ENCODE measurements at regions not wholly inside any gene's neighbourhood (a gene's known extent, or its start where the extent isn't known, plus 50 kb on each side); places are given as distances from the start of the nearest gene placed in this dataset.
A peak's percentile ranks its signal among the peaks of the same experiment; 100 is the strongest.
"Not testable (repeated sequence)": the region's sequence is repeated elsewhere in the genome, so short reads cannot be mapped to it uniquely, and the experiment has no call there.

DNA sequence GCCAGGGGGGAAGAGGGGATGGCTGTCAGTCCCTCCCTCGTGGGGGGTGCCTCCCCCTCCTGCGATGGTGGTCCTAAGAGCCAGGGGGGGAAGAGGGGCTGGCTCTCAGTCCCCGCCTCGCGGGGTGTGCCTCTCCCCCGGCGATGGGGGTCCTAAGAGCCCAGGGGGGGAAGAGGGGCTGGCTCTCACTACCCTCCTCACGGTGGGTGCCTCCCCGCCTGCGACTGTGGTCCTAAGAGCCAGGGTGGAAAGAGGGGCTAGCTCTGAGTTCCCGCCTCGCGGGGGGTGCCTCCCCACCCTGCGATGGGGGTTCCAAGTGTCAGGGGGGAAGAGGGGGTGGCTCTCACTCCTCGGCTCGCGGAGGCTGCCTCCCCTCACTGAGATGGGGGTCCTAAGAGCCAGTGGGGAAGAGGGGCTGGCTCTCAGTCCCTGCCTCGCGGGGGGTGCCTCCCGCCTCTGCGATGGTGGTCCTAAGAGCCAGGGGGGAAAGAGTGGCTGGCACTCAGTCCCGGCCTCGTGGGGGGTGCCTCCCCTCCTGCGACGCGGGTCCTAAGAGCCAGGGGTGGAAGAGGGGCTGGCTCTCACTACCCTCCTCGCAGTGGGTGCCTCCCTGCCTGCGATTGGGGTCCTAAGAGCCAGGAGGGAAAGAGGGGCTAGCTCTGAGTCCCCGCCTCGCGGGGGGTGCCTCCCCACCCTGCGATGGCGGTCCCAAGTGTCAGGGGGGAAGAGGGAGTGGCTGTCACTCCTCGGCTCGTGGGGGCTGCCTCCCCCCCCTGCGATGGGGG, 2325.6 kb upstream of the PCDH20 start:
- no peak for DNase-seq (ENCODE audit: insufficient read length, low spot score)

DNA sequence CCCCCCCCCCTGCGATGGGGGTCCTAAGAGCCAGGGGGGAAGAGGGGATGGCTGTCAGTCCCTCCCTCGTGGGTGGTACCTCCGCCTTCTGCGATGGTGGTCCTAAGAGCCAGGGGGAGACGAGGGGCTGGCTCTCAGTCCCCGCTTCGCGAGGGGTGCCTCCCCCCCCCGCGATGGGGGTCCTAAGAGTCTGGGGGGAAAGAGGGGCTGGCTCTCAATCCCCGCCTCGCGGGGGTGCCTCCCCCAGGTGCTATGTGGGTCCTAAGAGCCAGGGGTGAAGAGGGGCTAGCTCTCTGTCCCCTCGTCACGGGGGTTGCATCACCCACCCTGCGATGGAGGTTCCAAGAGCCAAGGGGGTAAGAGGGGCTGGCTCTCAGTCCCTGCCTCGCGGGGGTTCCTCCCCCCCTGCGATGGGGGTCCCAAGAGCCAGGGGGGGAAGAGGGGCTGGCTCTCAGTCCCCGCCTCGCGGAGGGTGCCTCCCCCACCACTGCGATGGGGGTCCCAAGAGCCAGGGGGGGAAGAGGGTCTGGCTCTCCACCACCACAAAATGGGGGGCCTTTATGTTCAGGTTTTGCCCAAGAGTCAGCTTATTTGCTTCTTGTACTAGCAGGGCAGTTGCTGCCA, 2323.6 kb upstream of the PCDH20 start:
- not testable (repeated sequence) for FAIRE-seq; DNase-seq (ENCODE audit: insufficient read length, low spot score)

More for the DNA sequence above, 2325.6 kb upstream of the PCDH20 start:
- FAIRE-seq, result no peak

DNA sequence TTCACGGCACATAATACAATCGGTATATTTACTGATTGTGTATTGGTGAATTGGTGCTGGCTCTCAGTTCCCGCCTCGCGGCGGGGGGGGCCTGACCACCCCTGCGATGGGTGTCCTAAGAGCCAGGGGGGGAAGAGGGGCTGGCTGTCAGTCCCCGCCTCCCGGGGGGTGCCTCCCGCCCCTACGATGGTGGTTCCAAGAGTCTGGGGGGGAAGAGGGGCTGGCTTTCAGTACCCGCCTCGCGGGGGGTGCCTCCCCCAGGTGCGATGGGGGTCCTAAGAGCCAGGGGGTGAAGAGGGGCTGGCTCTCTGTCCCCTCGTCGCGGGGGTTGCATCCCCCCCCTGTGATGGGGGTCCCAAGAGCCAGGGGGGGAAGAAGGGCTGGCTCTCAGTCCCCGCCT, 2321.8 kb upstream of the PCDH20 start:
- no peak for DNase-seq (ENCODE audit: insufficient read length, low spot score)
- no peak for FAIRE-seq

DNA sequence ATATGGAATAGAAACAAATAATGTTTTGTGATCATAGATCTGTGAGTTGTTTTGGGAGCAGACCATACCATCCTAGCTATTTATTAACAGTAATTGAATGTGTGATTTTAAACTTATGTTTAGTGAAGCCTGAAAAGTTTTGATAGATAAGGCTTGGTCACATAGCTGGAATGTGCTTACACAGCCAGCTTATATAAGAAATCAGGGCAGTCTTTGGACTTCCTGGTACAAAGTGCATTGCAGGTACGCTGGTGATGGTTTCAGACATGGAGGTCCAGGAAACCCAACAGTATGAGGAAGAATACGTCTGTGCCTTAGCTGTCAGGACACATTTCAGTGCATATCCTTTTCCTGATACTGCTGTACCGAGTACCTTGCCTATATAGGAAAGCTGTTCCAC, 2316.2 kb upstream of the PCDH20 start:
- DNase-seq (ENCODE audit: insufficient read length, low spot score) (no peak), FAIRE-seq (no peak)

DNA sequence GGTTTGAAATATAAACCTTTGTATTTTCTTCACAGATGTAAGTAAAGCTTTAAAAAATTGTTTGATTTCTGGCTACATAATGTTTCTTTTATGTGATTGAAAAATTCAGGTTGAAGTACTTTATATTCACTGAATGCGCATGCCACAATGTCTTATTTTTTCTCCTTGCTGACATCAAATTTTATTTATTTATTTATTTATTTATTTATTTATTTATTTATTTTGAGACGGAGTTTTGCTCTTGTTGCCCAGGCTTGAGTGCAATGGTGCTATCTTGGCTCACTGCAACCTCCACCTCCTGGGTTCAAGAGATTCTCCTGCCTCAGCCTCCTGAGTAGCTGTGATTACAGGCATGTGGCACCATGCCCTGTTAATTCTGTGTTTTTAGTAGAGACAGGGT, 2296.5 kb upstream of the PCDH20 start:
- FAIRE-seq; DNase-seq (ENCODE audit: insufficient read length, low spot score): not testable (repeated sequence)

DNA sequence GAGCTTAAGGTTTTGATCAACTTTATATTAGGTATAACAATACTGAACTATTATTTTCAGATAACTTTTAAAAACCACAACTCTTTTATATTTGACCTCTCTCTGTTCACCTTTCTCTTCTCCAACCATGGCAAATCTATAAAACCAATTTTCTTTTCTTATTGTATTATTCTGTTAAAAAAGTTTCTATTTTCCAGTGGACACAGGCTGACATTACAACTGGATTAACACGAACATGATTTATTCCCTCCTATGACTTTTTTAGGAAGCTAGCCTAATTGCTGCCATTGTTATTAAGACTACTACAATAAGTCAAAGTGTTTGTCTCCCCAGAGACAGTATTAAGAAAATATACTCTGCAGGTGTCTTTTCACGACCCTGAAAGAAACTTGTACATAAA, 2291.1 kb upstream of the PCDH20 start:
- DNase-seq (ENCODE audit: insufficient read length, low spot score), result no peak
- FAIRE-seq, result no peak

DNA sequence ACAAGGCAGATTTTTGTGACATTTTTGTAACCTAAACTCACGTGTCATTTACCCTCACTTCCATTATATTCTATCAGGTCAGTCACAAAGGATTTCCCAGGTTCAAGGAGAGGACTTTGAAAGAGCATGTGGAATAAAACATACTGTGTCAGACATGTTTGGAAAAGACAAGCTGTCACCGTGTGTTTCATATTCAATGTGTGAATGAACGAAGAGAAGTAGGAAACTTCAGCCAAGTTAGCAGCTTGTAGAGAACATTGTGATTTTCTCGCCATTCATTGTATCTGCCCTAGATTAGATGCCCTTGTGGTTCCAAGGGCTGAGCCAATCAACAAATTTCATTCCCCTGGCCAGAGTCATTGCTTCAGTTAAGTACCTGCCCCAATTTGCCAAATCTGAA, 2288.9 kb upstream of the PCDH20 start:
- no peak for FAIRE-seq

DNA sequence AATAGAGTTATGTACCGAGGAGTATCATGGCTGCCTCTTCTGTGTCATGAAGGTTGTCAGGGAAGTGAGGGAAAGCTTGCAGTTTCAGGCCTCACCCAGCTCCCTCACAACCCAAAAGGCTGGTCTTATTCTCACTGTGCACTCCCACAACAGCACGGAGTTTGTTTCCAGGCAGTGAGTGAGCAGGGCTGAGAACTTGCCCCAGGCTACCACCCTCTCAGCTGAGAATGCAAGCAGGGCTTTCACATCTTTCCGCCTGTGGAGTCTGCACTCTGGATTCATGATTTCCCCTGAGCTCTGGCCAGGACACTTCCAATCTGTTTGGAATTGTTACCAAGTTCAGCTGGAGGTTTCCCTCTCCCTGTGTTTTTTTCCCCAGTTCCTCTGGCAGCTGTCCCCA, 2284.7 kb upstream of the PCDH20 start:
- DNase-seq (ENCODE audit: insufficient read length, low spot score) (no peak), FAIRE-seq (no peak)

More for the DNA sequence above, 2288.9 kb upstream of the PCDH20 start:
- DNase-seq (ENCODE audit: insufficient read length, low spot score), result no peak

DNA sequence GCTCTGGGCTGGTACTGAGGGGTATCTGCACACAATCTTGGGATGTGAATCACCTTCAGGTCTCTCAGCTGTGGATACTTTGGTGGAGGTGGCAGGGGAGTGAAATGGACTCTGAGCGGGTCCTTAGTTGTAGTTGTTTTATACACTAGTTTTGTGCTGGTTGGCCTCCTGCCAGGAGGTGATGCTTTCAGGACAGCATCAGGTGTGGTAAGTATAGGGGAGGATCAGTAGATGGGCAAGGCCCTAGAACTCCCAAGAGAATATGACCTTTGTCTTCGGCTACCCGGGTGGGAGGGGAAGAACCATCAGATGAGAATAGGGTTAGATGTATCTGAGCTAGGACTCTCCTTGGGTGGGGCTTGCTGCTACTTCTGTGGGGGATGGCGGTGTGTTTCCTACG, 2284.3 kb upstream of the PCDH20 start:
- DNase-seq (ENCODE audit: insufficient read length, low spot score) (no peak), FAIRE-seq (no peak)

DNA sequence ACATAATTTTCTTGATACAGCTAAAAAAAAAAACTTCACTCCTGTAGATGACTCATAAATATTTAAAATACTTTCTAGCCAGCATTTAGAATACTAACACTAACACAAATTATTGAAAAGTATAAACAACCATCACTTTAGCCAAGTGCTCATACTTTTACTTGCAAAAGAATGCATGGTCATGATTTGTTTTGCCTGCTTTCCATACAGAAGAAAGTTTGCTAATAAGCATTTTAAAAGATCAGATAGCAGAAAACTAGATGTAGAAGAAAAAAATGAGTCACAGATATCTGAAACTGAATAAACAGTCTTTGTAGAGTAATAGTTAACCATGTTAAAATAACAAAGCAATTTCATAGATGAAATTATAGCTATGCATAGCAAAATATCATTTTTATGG, 2280.4 kb upstream of the PCDH20 start:
- peak; percentile 20 for DNase-seq (ENCODE audit: insufficient read length, low spot score)
- FAIRE-seq, result no peak

DNA sequence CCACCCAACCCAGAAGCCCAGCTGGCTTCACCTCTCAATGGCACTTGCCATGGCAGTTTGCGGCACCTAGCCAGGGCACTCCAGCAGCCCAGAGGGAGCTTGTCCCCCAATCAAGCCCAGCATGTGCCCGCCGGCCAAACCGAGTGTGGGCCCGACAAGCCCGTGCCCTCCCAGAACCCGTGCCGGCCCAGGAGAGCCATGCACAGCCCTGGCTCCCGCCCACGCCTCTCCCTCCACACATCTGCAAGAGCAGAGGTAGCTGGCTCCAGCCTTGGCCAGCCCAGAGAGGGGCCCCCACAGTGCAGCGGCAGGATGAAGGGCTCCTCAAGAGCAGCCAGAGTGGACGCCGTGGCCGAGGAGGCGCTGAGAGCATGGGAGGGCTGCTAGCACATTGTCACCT, 2278.0 kb upstream of the PCDH20 start:
- FAIRE-seq (no peak), DNase-seq (ENCODE audit: insufficient read length, low spot score) (no peak)

DNA sequence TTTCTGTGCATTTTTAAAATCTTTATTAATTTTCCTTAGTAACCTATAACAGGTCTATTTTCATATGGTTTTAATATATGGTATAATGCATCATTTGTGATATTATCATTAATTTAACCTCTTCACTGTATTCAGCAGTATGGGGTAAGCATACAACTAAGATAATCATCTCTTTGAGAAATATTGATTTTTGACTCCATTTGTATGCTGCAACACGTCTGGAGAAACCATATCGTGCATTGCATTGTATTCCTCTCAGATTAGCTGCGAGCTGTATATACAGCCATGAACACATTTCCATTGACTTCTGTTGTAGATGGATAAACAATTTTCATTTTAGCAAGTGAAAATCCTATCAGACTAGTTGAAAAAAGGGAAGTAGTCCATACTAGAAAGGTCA, 2275.8 kb upstream of the PCDH20 start:
- FAIRE-seq (no peak), DNase-seq (ENCODE audit: insufficient read length, low spot score) (no peak)

DNA sequence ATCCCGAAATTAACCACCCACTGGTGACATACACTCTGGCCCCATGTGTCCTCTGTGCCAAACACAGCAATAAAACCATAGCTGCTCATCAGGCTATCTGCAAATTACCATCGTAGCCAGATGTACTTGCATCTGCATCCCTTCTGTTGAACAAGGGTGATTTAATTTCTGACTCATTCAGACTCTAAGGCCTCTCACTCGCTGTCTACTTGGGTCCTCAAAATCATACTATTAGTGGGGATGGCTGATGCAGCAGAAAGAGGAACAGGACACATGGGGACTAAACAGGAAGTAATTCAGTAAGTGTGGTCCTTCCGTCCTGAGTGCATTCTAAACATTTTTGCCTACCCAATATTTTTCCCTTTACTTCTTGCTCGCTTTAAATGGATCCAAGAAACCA, 2275.0 kb upstream of the PCDH20 start:
- no peak for FAIRE-seq
- no peak for DNase-seq (ENCODE audit: insufficient read length, low spot score)

DNA sequence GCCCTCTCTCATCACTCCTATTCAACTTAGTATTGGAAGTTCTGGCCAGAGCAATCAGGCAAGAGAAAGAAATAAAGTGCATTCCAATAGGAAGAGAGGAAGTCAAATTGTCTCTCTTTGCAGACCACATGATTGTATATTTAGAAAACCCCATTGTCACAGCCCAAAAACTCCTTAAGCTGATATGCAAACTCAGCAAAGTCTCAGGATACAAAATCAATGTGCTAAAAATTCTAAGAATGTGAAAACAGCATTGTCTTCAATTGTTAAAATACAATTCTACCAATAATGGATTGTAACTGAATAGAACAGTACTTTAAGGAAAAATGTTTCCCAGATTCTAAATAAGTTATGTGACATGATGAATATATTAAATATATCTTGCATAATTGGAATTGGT, 2269.2 kb upstream of the PCDH20 start:
- DNase-seq (ENCODE audit: insufficient read length, low spot score), result no peak
- FAIRE-seq, result no peak

DNA sequence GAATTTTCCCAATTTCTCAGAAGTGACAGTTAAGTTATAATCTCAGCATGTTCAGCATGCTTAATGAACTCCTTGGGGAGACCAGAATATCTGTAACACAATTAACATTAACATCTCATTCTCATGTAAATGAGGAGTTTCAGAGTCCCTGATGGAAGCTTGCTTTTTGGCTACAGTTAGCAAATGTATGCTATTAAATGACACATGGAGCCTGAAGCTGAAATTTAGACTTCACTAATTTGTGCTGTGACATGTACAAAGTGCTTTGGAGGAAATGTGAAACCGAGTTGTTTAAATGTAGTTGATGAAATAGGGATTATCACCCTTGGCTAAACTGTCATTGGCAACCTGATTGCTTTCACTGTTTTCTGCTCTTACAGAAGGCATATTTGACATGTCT, 2265.1 kb upstream of the PCDH20 start:
- FAIRE-seq, result no peak
- DNase-seq (ENCODE audit: insufficient read length, low spot score), result no peak

DNA sequence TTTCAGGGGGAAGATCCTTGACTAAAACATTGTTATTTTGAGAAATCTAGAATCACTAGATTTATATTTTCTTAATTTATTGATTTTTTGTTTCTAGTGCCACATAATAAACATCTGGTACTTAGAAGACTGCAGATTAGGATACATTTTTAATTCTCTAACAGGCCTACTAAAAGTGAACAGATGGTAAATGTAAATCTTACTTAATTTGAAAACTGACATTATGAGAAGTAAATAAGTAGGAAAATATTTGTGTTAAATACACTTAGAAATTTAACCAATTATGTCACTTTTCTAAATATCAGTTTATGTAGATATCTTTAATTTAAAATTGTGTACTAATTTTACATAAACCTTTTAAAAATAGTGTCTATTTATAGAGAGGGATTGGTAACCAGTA, 2255.6 kb upstream of the PCDH20 start:
- DNase-seq (ENCODE audit: insufficient read length, low spot score) (no peak), FAIRE-seq (no peak)

DNA sequence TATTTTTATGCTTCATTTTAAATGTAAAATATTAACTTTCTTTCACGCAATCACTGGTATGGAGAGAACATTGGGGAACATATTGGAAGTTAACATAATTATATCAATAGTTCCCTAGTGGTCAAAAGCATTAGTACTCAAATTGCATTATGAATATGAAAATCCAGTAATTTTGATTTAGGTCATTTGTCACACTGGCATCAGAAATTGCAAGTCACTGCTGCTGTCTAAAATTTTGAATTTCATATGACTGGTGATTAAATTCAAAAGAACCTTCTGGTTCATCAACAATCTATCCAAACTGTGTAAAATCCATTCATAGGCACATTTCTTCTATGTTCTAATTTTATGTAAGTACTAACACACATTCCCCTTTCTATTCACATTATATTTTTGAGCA, 2235.7 kb upstream of the PCDH20 start:
- no peak for DNase-seq (ENCODE audit: insufficient read length, low spot score)
- no peak for FAIRE-seq

DNA sequence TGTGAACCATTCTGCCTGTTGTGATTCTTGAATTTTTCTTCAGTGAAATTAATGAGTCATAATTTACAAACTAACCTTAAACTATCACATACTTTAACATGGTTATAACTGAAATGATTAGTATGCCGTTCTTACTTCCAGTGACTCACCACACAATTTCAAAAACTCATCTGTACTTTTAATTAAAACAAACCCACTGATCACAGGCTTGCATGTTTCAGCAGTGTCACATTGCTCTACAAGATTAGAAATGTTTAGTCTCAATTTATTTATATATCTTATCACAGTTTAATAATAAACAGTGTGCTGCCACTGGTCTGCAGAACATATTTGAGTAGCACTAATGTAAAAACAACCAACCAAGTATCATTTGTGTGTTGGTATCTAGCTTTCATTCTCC, 2227.9 kb upstream of the PCDH20 start:
- DNase-seq (ENCODE audit: insufficient read length, low spot score) (no peak), FAIRE-seq (no peak)

DNA sequence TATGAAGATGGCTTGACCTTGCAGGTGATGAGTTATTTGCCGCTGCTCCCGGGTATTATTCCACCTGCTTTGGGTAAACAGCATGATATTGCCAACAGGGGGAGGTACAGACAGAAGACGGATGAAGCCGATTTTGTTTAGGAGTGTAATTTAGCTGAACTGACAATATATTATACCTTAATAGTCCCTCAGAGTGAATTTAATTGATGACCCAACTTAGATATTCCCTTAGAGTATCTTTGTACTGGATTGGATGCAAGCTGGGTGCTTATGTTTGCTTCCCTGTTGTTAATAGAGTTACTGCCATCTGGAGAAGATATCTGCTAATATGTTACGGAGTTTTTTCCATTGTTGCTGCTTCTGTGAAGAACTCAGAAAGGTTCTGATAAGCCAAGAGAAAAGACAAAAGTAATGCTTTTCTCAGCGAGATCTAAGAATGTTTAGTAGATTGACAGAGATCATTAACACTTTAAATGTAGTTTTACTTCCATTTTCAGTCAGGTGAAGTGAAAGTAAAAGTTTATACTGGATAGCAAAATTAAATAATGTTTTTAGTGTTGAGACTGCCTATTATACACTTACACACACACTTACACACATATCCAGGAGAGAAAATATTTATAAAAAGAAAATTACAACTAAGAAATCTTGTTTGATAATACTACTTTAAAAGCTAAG, 2220.8 kb upstream of the PCDH20 start:
- DNase-seq (ENCODE audit: insufficient read length, low spot score) (no peak), FAIRE-seq (no peak)

DNA sequence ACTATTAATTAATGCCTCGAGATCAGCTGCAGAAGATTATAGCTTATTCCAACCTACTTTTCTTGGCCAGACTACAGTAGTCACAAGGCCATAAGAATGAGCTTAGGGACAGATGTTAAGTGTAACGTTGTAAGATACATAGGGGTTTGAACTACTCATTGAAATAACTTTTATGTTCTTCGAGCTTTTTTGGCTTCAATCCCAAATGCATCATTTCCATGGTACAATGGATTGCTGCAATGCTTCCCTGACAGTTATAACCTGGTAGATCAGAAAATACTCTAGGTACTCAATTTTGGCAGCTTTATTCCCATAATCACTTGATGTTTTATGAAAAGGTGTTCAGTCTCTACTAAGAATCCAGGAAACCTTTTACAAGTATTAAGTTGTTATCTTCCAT, 2216.7 kb upstream of the PCDH20 start:
- no peak for DNase-seq (ENCODE audit: insufficient read length, low spot score)
- FAIRE-seq, result no peak

DNA sequence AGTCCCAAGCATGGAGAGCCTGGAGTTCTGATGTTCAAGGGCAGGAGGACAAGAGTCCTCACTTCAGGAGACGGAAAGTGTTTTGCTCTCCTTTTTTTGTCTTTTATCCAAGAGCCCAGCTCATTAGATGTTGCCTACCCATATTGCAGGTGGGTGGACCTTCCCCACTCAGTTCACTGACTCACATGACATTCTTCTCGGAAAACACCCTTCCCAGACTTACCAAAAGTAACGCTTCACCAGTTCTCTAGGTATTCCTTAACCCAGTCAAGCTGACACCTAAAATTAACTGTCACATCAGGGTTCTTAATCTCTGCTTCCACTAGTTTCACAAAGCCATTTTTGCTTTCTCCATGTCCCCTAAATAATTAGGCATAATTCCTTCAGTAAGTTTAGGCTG, 2215.4 kb upstream of the PCDH20 start:
- FAIRE-seq, result no peak
- no peak for DNase-seq (ENCODE audit: insufficient read length, low spot score)

DNA sequence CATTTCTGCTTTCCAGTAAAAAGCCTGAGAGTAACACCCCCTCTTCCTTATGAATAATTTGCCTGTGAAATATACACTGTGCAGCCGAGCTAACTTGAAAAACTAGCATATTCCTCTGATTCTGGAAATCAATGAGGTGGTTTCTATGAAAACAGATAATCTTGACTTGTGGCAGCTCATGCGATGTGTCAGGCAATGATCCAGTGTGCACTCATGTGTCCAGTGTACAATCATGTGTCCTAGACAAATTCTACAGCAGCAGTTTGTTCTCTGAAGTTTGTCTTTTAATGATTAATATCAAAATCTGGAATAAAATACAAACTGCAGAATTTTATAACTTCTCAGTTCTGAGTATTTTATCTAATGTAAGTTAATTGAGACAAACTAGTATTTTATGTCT, 2213.9 kb upstream of the PCDH20 start:
- FAIRE-seq (no peak), DNase-seq (ENCODE audit: insufficient read length, low spot score) (no peak)

All from HTR-8/SVneo (cell line).